AG04450 (cell line): ENCODE measurements at regions not wholly inside any gene's neighbourhood (a gene's known extent, or its start where the extent isn't known, plus 50 kb on each side); places are given as distances from the start of the nearest gene placed in this dataset.

Experiments used
- CTCF ChIA-PET: fragments of 300-600, 350-600 bp; formaldehyde crosslinking; extraction: SDS; loops from one replicate; lab custom pipeline; 2022; ENCODE audit warnings: antibody characterized with exemption, inconsistent platforms; lab: Charles Lee
- POLR2A ChIA-PET: fragments of 350-600 bp; formaldehyde crosslinking; extraction: SDS; loops from one replicate; lab custom pipeline; 2021; ENCODE audit warnings: antibody characterized with exemption, inconsistent platforms; lab: Yijun Ruan, JAX
- DNase-seq: peaks from one replicate; pipeline ENCODE4 v3.0.0-alpha.2; 2011; ENCODE audit warnings: low read depth, low spot score
- H3K27ac ChIP-seq: one replicate; pipeline ENCODE4 v1.5.1; 2012; ENCODE audit warnings: low read depth, low read length, control low read depth
- H3K27me3 ChIP-seq: one replicate; pipeline ENCODE4 v1.6.0; 2012; ENCODE audit warnings: low read length; ENCODE audit not compliant: control insufficient read depth, insufficient read depth
- H3K4me3 ChIP-seq: 2 replicates; pipeline ENCODE4 v1.5.1; 2011; ENCODE audit warnings: mild to moderate bottlenecking, low read depth, low read length, control low read depth
- H3K9me3 ChIP-seq: 2 replicates; pipeline ENCODE4 v1.5.1; 2012; ENCODE audit warnings: low read length; ENCODE audit not compliant: control insufficient read depth, insufficient read depth
- TF ChIP-seq, protein P1 (sequence below): IDR thresholded peaks from 2 replicates; pipeline ENCODE4 v1.5.1; 2011; ENCODE audit warnings: low read depth, low read length, control low read depth, inconsistent platforms

DNA sequence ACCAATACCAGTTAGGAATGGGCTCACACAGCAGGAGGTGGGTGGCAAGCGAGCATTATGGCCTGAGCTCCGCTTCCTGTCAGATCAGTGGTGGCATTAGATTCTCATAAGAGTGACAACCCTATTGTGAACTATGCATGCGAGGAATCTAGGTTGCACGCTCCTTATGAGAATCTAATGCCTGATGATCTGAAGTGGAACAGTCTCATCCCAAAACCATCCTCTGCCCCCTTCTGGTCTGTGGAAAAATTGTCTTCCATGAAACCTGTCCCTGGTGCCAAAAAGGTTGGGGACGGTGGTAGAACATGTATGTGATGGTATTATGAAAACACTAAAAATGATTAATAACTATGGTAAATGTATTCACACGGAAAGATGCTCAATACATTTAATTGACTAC lies 99.7 kb upstream of the HIVEP1 start:
- Histone ChIP-seq H3K27ac (no peak overlapping the region), H3K9me3 (peaks cover 3% of the 10 kb centered on the region; the same call in 1 of the 2 replicates), H3K4me3 (no peak overlapping the region), H3K27me3 (no peaks in the 10 kb centered on the region)
- TF ChIP-seq, protein P1, sequence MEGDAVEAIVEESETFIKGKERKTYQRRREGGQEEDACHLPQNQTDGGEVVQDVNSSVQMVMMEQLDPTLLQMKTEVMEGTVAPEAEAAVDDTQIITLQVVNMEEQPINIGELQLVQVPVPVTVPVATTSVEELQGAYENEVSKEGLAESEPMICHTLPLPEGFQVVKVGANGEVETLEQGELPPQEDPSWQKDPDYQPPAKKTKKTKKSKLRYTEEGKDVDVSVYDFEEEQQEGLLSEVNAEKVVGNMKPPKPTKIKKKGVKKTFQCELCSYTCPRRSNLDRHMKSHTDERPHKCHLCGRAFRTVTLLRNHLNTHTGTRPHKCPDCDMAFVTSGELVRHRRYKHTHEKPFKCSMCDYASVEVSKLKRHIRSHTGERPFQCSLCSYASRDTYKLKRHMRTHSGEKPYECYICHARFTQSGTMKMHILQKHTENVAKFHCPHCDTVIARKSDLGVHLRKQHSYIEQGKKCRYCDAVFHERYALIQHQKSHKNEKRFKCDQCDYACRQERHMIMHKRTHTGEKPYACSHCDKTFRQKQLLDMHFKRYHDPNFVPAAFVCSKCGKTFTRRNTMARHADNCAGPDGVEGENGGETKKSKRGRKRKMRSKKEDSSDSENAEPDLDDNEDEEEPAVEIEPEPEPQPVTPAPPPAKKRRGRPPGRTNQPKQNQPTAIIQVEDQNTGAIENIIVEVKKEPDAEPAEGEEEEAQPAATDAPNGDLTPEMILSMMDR = no peak
- ChIA-PET CTCF (no interaction called here), POLR2A (no interaction called here)
- DNase-seq = no peak

DNA sequence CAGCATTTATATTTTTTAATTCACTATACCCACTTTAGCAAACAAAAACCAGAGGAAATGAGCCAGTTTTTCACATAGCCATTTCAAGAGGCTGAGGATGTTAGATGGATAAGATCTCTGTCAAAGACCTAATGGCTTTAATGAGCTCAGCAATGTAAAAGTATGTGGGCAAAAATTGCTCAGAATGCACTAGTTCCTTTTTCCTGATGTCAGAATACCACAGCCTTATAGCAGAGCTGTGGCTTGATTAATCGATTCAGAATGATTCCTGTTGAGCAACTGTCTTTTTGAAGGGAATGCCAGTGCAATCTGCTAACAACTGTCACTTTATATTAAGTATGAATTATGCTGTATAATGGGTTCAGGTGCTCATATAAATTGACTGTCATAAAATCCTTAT lies 100.6 kb upstream of the HIVEP1 start:
- H3K27ac ChIP-seq = no peak overlapping the region
- ChIA-PET CTCF (no interaction called here), POLR2A (no interaction called here)
- TF ChIP-seq, protein P1 = no peak
- no peak overlapping the region for H3K4me3 ChIP-seq
- DNase-seq = no peak
- H3K9me3 ChIP-seq = peaks cover 3% of the 10 kb centered on the region; the same call in 1 of the 2 replicates
- H3K27me3 ChIP-seq = no peaks in the 10 kb centered on the region

DNA sequence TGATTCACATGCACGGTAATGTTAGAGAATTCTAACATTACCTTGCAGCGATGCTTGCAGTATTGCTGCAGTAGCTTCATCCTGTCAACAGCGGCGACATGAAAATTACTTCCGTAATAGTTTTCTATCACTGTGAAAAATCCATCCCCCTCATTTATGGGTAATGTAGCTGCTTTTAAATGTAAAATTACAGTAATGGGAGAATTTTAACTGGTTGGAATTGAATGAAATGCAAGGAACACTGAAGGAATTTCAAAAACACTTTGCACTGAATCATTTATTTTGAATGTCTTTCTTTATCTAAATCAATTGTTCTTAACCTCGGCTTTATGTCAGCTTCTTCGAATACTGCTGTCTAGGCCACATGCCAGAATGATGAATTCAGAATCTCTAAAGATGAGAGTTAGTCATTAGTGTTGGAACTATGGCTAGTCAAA lies 102.4 kb upstream of the HIVEP1 start:
- no peak for DNase-seq
- CTCF ChIA-PET = interaction anchor here (0.5 to 1.1 kb wide), 2 partner anchors 10 to 59 kb away, joined by 3 read pairs; no protein-coding TSS in a partner anchor
- POLR2A ChIA-PET = no interaction called here
- Histone ChIP-seq H3K27me3 (no peaks in the 10 kb centered on the region), H3K27ac (no peak overlapping the region), H3K9me3 (peaks cover 3% of the 10 kb centered on the region; the same call in 1 of the 2 replicates), H3K4me3 (no peak overlapping the region)
- TF ChIP-seq, protein P1 = no peak

DNA sequence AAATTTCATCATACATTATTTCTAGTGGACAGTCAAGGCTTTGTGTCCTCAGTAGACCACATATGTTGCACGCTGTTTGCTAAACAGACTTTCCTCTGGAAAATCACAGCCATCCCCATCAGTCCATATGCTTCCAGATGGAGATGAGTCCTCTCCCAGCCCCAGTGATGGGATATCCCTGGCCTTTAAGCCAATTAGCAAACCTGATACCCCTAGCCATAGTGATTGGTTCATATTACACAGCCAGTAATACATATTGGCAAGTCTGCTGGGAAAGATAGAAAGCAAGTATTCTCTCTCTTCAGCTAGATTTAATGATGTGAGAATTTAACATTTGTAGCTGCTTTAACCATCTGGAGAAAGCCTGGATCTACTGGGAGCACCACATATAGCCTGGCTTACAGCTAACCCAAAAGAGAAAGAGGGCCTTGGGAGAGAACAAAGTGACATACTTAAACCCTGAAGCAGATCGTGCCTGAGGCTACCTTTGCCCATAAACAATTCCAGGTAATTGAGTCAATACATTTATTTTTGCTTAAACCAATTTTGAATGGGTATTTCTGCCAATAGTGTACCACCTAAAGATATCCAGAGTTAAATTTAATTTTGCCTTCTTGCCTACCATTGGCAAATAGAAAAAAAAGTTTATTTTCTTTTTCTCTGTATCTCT lies 103.5 kb upstream of the HIVEP1 start:
- Histone ChIP-seq H3K4me3 (no peak overlapping the region), H3K9me3 (peaks cover 3% of the 10 kb centered on the region; the same call in 1 of the 2 replicates), H3K27me3 (no peaks in the 10 kb centered on the region), H3K27ac (no peak overlapping the region)
- TF ChIP-seq, protein P1 = no peak
- no peak for DNase-seq
- ChIA-PET CTCF (no interaction called here), POLR2A (no interaction called here)

DNA sequence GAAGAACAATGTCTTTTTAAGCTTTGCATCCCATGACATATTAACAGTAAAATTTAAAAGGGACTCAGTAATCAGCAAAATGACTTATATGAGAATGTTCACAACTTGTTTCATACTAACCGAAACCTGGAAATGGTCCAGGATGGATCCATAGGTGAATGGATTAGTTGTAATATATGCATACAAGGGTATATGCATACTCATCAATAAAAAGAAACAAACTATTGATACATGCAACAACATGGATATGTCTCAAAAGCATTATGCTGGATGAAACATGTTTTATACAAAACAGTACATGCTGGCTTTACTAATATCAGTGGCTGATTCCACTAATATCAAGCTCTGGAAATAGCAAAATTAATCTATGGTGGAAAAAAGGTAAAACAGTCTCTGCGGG lies 108.5 kb upstream of the HIVEP1 start:
- Histone ChIP-seq H3K27me3 (no peaks in the 10 kb centered on the region), H3K27ac (no peak overlapping the region), H3K9me3 (no peaks in the 10 kb centered on the region), H3K4me3 (no peak overlapping the region)
- ChIA-PET CTCF (no interaction called here), POLR2A (interaction anchor here (0.6 kb wide), 1 partner anchor 18 kb away, joined by 3 read pairs; no protein-coding TSS in a partner anchor)
- TF ChIP-seq, protein P1 = no peak
- DNase-seq = no peak
